ENCODE measurements at regions not wholly inside any gene's neighbourhood (a gene's known extent, or its start where the extent isn't known, plus 50 kb on each side); places are given as distances from the start of the nearest gene placed in this dataset.
"Not testable (repeated sequence)": the region's sequence is repeated elsewhere in the genome, so short reads cannot be mapped to it uniquely, and the experiment has no call there.

DNA sequence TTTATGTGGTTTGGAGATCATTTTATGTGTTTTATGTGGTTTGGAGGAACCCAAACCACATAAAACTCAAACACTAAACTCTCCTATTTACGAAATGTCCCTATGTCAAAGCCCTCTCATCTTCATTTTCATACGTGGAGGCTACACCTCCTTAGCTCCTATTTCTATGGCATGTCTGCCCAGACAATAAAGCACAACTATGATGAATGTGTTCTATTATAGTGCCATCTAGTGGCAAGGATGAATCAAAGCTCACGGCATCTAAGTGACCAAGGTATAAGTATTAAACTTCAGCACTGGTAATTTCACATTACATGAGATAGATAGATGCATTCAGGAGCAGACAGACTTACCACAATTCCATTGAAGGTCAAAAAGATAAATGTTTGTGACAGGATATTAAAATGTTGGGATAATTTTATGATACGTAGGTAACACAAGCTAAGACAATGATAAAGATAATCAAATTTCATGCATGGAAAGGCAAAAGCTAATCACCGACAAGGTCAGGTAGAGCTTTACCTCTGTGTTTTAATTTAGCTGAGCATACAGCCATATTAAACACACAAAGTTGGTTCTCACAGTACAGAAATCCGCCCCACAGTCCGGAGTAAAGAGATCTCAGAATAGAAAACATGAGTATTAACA is 130.6 kb upstream of the FHIT start:
- DNase-seq = peak; percentile 23 to 86 (median 57)

DNA sequence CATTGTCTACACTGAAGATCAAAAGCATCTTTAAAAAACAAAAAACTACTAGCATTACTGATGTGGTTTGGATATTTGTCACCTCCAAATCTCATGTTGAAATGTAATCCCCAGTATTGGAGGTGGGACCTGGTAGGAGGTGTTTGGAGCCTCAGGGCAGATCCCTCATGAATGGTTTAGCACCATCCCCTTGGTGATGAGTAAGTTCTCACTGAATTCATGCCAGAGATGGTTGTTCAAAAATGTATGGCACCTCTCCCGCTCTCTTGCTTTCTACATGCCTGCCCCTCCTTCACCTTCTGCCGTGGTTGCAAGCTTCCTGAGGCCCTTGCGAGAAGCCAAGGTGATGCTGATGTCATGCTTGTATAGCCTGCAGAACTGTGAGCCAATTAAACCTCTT is 136.6 kb upstream of the FHIT start:
- DNase-seq = no peak

DNA sequence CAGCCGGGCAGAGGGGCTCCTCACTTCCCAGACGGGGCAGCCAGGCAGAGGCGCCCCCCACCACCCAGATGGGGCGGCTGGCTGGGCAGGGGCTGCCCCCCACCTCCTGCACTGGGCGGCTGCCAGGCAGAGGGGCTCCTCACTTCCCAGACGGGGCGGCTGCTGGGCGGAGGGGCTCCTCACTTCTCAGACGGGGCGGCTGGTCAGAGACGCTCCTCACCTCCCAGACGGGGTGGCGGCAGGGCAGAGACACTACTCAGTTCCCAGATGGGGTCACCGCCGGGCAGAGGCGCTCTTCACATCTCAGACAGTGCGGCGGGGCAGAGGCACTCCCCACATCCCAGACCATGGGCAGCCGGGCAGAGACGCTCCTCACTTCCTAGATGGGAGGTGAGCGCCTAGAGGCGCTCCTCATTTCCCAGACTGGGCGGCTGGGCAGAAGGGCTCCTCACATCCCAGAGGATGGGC is 142.3 kb upstream of the FHIT start:
- not testable (repeated sequence) for DNase-seq

DNA sequence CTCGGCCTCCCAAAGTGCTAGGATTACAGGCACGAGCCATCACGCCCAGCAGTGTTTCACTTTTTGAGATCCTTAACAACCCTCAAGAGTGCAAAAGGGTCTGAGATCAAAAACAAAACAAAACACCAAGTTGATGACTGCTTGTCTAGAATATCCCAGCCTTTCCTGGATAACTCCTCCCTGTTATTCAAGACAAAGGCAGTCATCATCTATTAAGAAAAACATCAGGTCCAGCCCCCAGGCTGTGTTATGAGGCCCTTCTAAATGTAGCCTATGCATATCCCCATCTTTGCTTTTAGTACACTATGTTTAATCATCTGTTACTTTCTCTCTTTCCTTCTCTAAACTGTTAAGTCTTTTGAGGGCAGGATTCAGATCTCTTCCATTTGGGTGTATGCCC is 150.1 kb upstream of the FHIT start:
- DNase-seq = no peak

DNA sequence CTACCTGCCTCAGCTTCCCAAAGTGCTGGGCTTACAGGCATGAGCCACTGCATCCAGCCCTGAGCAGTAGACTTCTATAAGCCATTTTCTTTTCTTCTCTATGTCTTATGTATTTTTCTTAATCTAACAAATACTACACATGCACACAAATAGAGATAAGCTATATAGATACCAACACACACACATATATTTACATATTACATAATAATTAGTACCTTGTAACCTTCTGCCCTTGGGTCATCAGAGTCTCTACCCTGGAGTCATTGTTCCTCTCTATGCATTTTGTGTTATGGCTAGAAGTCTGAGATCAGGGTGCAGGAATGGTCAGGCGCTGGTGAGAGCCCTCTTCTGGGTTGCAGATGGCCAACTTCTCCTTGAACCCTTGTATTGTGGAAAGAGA is 154.0 kb upstream of the PTPRG start:
- DNase-seq = no peak

DNA sequence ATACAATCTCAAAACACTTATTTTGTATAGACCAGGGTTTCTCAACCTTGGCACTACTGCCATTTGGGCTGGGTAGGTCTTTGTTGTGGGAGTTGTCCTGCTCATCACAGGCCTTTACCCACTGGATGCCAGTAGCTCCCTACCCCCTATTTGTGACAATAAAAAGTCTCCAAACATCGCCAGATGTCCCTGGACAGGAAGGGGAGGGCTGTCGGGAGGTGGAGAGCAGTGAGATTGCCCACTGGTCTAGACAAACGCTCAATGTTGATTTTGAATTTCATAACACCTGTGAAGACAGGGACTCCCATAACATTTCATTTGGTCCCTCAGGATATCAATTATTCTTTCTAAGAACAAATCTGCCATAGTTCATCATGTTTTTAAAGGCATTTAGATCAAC is 151.7 kb upstream of the PTPRG start:
- DNase-seq = no peak

DNA sequence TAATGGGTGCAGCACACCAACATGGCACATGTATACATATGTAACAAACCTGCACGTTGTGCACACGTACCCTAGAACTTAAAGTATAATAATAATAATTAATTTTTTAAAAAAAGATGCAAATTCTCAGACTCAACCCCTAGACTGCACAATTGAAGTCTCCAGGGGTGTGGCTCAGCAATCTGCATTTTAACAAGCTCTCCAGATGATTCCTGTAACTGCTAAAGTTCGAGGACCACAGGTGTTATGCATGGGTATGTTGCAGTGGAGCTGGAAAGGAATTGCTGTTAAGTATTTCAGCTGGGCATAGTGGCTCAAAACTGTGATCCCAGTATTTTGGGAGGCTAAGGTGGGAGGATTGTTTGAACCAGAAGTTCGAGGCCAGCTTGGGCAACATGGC is 151.0 kb upstream of the PTPRG start:
- not testable (repeated sequence) for DNase-seq

DNA sequence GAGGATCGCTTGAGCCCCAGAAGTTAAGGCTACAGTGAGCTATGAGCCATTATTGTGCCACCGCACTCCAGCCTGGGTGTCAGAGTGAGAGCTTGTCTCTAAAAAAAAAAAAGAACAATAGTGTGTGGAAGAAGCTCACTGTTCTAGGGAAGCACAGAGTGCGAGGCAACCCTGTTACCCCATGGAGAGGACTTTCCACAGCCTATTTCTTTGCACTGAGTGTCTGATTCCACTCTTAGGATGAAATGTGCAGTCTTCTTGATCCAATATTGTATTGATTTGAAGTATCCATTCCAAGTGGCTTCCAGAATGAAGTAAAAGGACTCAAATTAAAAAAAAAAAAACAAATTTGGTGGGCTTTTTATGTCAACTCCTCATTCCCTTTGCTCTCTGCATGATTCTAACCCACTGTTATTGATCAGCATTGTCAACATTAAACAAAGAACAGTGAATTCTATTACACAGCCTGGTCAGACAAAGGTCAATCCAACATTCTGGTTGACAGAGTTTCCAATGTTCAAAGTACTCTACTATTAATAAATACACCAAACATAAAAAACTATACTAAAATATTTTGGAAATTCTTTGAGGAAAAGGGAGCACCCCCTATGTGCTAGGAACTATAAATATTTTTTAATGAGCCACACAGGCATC is 150.2 kb upstream of the PTPRG start:
- no peak for DNase-seq

DNA sequence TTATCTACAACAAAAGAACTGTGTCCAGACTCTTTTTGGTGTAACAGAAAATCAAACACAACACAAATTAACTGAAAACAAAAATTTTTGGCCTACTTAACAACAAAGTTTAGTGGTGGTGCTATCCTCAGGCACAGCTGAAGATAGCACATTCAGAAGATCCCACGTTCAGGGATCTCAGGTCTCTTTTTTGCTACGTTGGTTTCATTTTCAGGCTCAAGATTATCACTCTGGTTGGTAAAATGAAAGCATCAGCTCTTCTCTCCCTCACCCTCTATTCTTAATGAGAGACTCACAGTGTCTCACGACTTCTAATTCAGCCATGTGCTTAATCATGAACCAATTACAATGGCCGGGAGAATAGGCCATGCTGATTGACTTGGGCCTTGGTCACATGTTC is 146.9 kb upstream of the PTPRG start:
- no peak for DNase-seq

DNA sequence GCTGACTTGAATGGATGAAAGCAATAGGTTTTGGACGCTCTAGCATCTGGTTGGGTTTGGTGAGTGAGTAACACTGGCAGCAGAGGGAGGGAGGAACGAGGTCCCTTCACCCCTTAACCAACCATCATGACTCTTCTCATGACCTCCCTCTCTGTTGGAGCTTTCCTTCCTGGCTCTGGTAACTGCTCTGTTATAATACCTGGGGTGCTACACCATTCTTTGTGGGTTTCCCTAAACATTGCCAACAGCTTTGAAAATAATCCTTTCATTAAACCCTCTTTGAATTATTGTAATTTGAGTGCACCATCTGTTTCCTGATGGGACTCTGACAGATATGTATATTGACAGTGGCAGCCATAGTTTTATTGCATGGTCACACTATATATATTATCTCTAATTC is 146.2 kb upstream of the PTPRG start:
- no peak for DNase-seq

DNA sequence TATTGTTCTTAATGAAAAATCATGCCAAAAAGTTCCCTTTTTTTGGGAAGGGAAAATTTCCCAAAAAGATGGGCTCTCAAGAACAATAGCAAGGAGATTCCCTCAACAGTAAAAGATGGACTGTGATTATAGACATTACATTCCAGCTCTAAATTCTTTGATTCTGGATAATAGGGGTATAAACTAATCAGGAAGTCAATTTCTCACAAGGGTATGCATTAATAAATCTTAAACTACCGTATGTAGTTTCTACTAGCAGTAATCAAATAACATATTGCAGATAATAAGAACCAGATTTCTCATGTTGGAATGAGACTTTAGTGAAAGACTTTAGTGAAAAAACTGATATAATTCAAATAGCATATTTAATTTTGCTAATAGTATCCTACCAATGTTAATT is 144.8 kb upstream of the PTPRG start:
- no peak for DNase-seq

DNA sequence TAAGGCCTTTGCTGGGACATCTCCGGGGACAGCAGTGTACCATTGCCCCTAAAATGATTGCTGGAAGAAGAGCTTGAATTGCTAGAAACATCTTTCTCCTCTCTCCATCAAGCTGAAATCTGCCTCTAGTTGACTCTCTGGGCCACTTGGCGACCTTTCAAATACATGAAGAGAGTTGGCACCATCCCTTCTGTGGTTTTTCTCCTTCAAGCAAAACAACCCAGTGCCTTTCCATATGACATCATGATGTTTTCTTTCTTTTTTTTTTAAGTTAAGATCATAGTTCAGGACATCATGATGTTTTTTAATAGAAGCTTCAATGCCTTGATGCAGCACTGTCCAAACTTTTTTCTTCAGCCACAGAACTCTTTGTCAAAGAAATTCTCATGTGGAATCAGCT is 144.0 kb upstream of the PTPRG start:
- DNase-seq = no peak

DNA sequence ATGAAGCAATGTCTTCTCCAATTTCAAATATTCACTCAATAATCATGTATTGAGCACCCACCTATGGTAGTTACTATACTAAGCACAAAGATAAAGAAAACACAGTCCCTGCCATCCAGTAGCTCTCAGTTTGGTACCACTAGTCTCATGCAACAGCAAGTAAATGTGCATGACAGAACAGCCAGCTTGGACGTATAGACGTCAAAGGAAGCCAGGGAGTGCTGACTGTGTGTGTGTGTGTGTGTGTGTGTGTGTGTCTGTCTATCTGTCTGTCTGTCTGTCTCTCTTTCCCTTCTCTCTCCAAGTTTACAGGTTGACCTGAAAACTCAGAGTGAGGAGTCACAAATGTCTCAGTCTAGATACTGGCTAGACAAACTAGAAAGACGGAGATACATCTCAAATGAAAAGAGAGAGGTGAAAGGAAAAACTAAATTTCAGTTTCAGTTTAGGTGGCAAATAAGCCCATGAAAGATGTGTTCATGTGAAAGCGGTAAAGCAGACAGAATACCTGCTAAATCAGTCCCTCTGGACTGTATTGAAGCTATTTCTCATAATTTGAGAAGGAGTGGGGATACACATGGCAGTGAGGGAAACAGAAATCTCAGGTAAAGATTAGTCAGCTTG is 141.1 kb upstream of the PTPRG start:
- DNase-seq = no peak

DNA sequence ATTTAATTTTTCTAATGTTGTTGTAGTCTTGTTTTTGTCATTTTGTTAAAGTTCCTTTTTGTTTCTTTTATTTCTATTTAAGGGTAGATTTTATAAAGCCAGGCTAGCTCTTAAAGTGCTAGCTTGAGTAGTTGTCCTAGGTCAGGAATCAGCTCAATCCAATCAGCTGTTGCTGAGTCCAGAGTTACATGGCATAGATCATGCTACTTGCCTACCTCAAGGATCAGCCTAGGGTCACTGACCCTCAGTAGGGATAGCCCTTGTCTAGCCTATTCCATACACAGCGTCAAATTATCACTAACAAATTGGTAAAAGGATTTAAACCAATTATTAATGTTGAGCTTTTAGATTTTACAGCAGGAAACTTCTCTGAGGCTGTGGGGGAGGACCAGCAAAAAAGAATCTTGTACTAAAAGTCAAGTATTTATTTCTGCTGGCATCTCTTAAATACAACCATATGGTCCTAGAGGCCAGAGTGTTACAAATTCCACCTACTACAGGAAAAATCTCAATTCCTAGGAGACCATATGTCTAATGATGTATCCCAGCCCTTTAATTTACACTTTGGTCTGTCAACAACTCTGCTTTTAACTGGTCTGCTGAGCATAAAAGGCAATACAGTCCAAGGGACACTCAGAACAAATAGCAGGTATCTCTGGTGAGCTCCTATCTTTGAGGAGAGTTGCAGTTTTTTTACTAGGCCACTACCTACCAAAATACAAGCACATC is 138.3 kb upstream of the PTPRG start:
- DNase-seq = no peak

DNA sequence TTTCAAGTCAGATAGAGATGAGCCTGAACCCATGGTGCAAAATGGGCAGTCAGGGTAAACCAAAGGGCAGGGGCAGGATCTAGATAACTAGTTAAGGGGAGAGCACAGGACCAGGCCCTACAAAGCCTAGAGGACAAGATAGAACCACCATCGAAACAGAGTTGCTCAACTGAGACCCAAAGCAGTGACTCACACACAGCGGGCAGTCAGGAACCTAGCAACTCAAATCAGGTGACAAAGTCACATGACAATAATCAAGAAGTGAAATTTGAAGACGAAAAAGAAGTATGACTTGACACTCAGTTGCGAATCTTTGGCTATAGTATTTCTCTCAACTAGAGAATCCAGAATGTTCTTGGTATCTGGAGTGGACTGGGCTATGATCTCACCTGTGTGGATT is 136.0 kb upstream of the PTPRG start:
- DNase-seq = no peak

DNA sequence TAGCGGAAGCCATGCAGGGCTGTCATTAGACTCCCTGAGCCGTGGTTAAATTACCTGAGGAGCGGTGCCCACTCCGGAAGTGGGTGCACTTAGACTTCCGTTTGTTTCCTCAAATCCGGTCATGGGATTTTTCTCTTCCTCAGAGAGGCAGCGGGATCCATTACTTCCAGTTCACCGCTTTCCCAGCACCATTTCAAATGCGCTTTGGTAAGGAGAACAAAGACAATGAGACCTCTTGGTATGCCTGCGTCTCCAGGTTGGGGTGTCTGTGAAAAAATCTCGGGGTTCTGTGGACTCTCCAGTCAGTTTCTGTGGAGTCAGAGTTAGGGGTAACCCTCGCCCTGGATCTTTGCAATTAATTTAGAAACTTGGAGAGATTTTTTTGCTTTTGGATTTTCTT is 132.3 kb upstream of the PTPRG start:
- DNase-seq = no peak

DNA sequence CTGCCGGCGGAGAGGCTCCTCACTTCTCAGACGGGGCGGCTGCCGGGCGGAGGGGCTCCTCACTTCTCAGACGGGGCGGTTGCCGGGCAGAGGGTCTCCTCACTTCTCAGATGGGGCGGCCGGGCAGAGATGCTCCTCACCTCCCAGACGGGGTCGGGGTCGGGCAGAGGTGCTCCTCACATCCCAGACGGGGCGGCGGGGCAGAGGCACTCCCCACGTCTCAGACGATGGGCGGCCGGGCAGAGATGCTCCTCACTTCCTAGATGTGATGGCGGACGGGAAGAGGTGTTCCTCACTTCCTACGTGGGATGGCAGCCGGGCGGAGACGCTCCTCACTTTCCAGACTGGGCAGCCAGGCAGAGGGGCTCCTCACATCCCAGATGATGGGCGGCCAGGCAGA is 126.5 kb upstream of the PTPRG start:
- DNase-seq = not testable (repeated sequence)

DNA sequence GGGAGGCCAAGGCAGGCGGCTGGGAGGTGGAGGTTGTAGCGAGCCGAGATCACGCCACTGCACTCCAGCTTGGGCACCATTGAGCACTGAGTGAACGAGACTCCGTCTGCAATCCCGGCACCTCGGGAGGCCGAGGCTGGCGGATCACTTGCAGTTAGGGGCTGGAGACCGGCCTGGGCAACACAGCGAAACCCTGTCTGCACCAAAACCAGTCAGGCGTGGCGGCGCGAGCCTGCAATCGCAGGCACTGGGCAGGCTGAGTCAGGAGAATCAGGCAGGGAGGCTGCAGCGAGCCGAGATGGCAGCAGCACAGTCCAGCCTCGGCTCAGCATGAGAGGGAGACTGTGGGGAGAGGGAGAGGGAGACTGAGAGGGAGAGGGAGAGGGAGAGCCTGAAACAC is 126.0 kb upstream of the PTPRG start:
- not testable (repeated sequence) for DNase-seq

DNA sequence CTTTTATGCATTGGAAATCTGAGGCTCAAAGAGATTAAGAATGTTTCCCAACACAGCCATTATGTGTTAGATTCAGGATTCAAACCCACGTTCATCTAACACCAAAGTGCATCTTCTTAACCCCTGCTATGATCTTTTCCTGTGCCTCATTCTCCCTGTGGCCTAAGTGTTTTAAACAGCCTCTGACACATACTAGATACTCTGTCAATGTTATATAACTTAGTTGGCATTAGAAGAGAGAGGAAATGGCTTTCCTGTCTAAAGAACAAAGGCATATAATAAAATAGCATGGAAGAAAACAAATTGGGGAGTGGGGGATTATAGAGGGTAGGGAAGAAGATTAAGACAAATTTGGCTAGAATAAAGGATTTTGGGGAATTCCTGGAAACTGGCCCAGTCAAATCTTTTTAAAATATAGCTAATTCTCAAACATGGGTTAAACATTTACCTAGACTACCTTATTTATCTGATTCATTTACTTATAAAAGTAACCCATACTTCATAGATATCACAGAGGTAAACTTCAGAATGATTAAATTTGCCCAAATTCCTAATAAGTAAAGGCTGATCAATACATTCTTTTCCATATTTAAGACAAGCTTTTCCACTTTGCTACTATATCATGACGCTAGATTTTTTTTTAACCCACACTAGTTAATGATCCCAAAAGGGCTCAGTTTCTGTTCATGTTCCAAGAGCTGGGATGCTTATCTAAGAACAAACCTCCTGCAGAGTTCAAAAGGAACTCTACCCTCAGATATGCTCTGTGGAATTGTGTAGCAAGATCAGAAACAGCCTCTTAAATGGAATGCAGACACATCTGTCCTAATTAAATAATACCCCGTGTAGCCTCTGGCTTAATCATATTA is 122.9 kb upstream of the PTPRG start:
- DNase-seq = no peak

DNA sequence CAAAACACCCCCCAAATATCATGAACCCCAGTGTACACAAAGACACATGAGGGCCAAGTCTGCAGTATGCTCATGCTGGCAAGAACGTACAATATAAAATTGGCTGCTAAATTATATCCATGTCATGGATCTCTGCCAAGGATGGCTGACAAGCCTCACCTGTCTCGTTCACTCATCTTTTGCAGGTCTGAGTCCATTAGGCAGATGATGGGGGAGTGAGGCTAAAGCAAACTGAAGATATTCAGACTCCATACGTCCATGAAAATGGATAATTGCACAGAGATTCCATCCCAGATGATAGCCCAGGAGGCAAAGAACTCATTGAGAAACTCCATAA is 122.3 kb upstream of the PTPRG start:
- no peak for DNase-seq

DNA sequence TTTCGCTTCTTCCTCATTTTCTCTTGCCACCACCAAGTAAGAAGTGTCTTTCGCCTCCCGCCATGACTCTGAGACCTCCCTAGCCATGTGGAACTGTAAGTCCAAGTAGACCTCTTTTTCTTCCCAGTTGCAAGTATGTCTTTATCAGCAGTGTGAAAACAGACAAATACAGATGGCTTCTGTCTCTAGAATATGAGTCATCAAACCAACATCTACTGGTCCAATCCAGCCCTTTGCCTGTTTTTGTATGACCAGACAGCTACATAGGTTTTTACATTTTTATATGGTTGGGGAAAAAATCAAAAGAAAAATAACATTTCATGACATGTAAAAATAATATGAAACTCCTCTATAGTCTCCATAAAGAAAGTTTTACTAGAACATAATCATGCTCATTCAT is 118.7 kb upstream of the PTPRG start:
- DNase-seq = no peak

DNA sequence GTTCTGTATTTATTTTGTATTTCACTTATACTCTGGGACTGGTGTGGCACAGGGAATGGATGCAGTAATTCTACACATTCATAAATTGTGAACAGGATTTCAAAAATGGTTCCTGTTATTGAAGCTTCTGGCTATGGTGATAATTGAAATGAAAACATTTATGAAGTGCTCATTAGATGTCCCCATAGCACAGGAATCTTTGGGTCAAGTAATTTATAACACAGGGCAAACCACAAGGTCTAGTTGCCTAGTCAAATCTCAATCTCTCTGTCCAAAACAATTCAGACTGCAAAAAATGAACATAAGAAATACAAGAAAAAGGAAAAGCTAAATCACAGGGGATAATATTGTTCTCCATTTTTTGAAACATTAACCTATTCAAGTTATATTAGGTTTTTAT is 117.5 kb upstream of the PTPRG start:
- DNase-seq = no peak

DNA sequence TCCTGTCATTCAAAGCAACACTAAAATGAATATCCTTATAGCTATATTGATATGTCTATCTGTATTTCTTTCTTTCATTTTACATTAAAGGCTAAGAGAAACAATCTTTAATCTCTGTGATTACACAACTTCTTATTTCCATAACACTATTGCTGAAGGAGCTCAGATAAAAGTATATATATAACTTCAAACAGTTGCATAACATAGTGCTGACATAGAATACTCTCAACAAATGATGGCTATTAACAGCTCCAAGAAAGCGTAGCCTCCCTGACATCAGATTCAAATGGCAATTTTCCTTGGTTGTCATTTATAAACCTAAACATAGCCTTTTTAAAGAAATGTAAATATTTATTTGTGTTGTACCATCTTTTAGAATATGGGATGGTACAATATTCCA is 116.6 kb upstream of the PTPRG start:
- DNase-seq = no peak

All from suppressor macrophage (primary cell).